Frontal cortex (tissue), 3 donors: ENCODE measurements at regions not wholly inside any gene's neighbourhood (a gene's known extent, or its start where the extent isn't known, plus 50 kb on each side); places are given as distances from the start of the nearest gene placed in this dataset.

Experiments
- DNase-seq, 2 donors: peaks; one replicate each; pipeline ENCODE4 v3.0.0; 2012; ENCODE audit warnings: low spot score in 2 of 2
- FAIRE-seq: peaks from 2 replicates; lab custom pipeline; 2012; peaks lifted over from hg19 to GRCh38; lab: Jason Lieb, UNC
- donor health status: control.
- donor health status: control.
- donor health status: control.

GRCh38 chr3:102069211-102069662 is 219.9 kb downstream of the NFKBIZ start:
- no peak for FAIRE-seq
- DNase-seq: no peak

- no peak for DNase-seq
- no peak for FAIRE-seq
These were observed 225.6 kb downstream of the NFKBIZ start for GRCh38 chr3:102074946-102075345.

DNA sequence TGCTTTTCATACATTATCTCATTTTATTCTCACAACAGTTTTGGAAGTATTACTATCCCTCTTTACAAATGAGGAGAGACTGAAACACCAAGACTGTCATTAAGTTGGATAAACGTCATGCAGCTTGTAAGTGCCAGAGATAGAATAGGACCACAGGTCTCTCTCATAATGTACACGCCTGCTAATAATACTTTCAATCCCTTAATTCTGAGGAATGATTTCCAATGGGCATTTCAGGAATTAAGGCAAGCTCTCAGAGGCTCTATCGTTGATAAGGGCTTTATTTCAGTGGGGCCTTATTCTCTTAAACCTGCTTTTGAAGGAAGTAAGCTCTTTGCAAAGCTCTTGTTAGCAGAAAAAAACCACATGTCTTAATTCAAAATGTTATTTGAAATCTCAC is 229.1 kb downstream of the NFKBIZ start:
- DNase-seq (no peak), FAIRE-seq (no peak)

GRCh38 chr3:102078854-102079808 is 229.8 kb downstream of the NFKBIZ start:
- FAIRE-seq: no peak

DNA sequence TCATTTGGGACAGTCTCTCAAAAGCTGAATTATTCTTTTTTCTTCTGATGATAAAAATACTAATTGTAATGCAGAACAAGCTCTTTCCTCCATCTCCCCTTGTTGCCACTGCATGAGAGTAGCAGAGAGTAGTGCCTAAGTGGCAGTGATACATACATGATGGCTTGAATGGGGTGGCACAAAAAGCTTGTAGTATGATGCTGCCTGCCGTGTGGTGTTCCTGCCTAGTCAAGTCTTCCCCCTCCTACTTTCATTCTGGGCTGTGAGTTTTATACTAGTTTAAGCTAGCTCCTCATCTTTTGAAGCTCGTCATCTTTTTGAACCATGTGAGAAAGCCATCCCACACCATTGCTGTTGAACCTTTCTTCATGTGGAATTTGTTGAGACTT is 230.5 kb downstream of the NFKBIZ start:
- FAIRE-seq: no peak

More at GRCh38 chr3:102078854-102079808, 229.8 kb downstream of the NFKBIZ start:
- no peak for DNase-seq

DNA sequence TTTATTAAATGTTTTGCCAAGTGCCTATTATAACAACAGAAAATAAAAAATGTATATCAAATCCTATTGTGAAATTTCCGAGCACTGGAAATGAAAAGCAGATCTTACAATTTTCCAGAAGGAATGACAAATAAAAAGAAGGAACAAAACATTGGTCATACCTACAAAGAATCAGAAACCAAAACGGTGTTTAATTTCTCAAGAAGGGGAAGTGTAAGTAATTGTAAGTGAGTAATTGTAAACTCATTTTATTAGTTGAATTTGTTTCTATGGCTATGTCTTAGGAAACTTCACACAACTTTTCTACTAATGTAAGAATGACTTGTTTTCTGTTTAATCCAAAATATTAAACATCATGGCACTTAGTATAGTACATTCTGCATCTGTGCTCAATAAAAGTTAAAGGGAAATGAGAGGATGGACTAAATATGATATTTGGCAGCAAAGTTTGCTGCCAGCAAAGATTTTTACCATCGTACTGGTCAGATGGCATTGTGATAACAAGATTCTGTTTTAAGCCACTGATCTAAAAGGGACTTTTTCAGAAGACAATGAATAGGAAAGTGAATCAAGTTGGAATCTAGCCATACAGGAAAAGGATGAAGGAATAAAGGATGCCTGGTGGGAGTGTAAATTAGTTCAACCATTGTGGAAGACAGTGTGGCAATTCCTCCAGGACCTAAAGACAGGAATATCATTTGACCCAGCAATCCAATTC is 232.4 kb downstream of the NFKBIZ start:
- DNase-seq: no peak
- FAIRE-seq: peak; percentile 10

More for the DNA sequence above, 230.5 kb downstream of the NFKBIZ start:
- DNase-seq: no peak

GRCh38 chr3:102083473-102083872 is 234.2 kb downstream of the NFKBIZ start:
- DNase-seq (no peak), FAIRE-seq (no peak)

GRCh38 chr3:102084006-102084405 is 234.7 kb downstream of the NFKBIZ start:
- no peak for DNase-seq
- no peak for FAIRE-seq

DNA sequence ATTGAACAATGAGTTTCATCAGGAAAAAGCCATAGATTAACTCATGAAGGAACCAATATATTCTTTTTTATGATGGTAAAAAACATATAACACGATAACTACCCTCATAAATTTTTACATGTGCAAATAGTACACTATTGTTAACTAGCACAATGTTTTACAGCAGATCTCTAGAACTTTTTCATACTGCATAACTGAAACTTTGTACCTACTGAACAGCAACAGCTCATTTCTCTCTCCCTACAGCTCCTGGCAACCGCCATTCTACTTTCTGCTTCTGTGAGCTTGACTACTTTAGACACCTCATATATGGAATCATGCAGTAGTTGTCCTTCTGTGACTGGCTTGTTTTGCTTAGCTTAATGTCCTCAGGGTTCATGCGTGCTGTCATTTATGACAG is 235.4 kb downstream of the NFKBIZ start:
- DNase-seq (no peak), FAIRE-seq (no peak)

- FAIRE-seq (no peak), DNase-seq (no peak)
These were observed 236.3 kb downstream of the NFKBIZ start for GRCh38 chr3:102085431-102086176.

- DNase-seq (no peak), FAIRE-seq (no peak)
These were observed 237.9 kb downstream of the NFKBIZ start for GRCh38 chr3:102087236-102087635.

DNA sequence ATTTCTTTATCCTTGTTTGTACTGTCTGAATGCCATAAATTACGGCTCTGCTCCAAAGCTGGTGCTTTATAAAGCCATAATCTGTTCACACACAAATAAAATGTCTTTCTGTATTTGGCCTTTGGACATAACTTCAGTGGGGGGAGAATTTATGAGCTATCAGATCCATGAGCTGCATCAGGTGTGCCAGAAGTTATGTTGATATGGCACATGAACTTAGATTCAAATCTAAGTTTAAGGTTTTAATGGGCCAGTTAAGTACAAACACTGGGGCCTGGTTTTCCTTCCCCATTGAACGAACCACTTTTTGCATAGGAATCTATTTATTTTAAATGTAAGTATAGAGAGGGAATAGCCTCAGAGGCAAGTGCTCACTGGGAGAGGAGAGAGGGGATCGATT is 239.9 kb downstream of the NFKBIZ start:
- no peak for DNase-seq
- no peak for FAIRE-seq

DNA sequence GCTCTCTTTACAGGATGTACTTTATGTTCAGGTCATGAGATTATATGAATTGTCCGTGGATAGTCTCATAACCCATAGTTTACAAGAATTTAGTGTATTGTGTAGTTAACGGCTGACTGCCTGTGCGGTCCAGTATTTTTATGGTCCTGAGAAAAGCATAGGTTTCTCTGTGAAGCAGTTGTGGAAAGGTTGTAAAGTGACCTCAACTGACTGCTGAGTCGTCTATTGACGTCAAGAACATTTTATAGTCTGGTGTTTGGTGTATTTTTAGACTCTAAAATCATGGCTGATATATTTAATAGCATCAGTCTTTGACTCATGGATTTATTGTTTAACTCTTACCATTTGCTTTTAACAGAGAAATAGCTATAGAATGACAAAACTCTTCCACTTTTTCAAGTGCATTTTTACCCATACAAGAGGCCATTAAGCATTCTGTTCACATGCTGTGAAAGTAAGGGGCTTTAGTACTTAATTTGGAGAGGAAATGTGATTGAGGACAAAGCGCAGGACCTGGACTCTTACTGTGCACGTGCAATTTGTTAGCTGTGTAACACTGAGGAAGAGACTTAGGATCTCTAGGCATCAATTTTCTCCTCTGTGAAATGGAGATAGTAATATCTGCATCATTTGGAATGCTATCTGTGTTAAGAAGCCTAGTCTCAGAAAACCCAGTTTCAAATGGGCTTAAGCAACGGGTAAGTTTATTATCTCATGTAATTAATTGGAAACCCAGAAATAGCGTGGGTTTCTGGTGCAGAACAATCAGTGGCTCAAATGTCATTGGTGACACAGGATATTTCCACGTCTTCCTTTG is 240.8 kb downstream of the NFKBIZ start:
- FAIRE-seq (no peak), DNase-seq (no peak)

- no peak for FAIRE-seq
- DNase-seq: no peak
These were observed 241.4 kb downstream of the NFKBIZ start for GRCh38 chr3:102090721-102091045.

GRCh38 chr3:102091358-102091757 is 242.0 kb downstream of the NFKBIZ start:
- DNase-seq: no peak
- FAIRE-seq: no peak

- DNase-seq: no peak
- no peak for FAIRE-seq
These were observed 243.5 kb downstream of the NFKBIZ start for GRCh38 chr3:102092617-102093466.

DNA sequence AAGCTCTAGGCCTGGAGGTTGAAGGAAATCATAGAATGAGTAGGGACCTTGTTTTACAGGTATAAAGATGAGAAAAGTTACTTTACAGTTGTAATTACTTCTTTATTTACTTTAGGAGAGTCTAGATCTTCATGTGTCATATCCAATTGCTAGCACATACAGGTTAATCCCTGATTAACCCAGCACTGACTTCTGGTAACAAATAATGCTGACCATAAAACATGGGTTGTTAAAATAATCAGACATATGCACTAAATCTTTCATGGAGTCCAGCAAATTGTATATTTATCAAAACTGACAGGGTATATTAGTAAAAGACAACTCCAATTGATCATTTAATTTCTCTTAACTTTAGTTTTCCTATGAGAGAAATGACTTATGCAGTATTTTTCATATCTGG is 245.2 kb downstream of the NFKBIZ start:
- FAIRE-seq: no peak

GRCh38 chr3:102095383-102095782 is 246.1 kb downstream of the NFKBIZ start:
- FAIRE-seq (no peak), DNase-seq (no peak)

More for the DNA sequence above, 245.2 kb downstream of the NFKBIZ start:
- no peak for DNase-seq

DNA sequence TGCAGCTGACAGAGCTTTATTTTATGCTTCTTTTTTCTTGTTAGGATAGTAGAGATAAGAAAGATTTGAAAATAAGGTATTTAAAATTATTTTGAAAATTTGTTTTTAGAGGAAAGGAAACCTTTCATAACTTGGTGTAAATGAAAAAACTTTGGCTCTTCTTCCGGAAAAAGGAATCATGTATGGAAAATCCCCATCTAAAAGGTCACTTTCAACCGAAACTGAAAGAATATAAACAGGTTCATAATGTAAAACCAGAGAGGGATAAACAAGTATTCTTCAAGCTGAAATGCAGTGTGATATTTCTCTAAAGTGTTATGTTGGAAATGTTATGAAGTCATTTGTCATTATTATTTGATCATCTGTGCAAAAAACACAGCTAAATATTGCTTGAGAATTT is 246.8 kb downstream of the NFKBIZ start:
- DNase-seq: no peak
- no peak for FAIRE-seq
